GM19324 (cell line): ENCODE measurements at regions not wholly inside any gene's neighbourhood (a gene's known extent, or its start where the extent isn't known, plus 50 kb on each side); places are given as distances from the start of the nearest gene placed in this dataset.

Experiments used
- ATAC-seq: cut with Tn5 transposase; IDR thresholded peaks from one replicate; pipeline ENCODE4 v1.9.1; 2021; ENCODE audit warnings: mild to moderate bottlenecking, moderate library complexity; ENCODE audit not compliant: unreplicated experiment, low FRiP score

DNA sequence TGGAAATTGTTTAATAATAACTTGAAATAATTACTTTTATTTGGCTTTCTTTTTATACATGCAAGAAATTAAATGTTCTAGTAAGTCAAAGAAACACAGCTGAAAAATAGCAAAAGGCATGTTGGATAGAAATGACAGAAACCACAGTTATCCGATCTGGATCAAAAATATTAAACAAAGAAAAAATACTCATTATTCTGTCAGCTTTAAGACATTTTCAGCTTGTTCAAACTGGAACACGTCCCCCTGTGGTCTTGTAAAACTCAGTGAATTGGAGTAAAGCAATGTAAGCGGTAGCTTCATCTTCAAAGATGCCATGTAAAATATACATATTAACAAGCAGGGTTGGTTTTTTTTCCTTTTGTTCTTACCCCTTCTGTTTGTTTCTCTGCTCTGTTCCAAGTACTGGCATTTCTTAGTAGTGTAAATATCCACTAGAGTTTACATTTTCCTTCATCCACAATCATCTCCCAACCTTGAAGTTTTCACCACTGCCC is 223.4 kb downstream of the IGSF11 start:
- no peak for ATAC-seq

DNA sequence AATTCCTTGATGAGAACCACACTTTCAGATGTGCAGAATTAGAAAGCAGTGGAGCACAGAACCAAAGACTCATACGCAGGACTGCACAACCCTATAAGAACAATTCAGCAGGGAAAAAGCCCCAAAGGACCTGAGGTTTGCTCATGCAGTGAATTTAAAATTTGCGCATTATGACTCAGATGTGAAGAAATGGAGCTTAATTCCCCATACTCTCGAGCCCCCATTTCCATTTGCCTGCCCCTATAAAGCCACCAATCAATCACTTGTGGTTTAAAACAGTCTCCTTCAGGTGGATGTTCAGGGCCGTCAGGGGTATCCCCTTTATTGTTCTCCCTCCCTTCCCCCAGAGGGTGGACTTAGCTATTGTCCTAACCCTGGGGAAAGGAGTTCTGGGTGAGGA is 221.2 kb downstream of the IGSF11 start:
- no peak for ATAC-seq

DNA sequence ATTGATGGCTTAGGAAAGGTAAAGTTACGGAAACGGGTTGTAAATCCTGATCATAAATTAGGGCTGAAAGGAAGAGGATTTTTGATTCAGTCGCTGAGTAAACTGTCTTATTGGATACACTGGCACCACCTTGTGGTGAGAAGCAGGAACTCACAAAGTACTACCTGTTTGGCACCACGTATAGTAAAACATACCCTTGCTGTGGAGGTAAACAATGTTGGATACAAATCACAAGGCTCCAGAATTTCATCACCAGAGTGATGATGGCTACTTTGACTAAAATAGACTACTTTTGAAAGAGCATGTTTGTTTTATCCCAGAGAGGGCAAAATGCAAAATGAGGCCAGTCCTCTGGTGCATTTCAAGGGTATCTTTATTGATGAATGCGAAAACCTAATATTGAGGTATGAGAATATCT is 216.9 kb downstream of the IGSF11 start:
- peak; percentile 67 for ATAC-seq

DNA sequence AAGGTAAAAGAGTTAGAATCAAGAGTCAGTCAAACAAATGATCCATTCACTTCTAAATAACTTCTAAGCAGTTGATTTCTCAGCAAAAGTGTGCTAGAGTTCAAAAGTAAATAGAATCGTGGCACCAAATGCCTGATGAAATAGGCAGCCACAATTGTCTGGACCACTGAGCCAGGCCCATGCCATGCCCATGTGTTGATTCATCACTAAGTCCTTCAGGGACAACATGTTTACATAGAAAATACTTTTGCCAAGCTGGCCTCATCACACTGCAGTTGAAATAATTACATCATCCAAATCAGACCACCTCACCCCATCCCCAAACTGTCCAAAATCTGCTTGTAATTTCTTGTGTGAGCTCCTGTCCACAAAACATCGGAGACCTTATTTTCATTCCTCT is 216.3 kb downstream of the IGSF11 start:
- ATAC-seq: no peak

DNA sequence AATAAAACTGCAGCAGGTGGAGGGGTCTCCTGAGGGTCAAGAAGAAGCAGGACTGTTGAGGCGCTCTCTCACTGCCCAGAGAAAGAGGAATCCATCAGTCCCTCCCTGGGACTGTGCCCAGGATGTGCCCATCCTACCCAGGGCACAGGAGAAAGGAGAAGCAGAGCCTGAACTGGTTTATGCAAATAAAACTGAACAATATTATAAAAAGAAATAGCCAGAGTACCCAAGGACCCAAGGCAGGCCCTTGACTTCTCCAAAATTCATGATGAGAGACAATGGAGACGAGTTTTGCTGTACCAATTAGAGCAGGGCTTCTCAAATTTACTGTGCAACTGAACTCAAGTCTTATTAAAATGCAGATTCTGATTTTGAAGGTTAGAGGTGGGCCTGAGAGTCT is 211.0 kb downstream of the IGSF11 start:
- no peak for ATAC-seq

DNA sequence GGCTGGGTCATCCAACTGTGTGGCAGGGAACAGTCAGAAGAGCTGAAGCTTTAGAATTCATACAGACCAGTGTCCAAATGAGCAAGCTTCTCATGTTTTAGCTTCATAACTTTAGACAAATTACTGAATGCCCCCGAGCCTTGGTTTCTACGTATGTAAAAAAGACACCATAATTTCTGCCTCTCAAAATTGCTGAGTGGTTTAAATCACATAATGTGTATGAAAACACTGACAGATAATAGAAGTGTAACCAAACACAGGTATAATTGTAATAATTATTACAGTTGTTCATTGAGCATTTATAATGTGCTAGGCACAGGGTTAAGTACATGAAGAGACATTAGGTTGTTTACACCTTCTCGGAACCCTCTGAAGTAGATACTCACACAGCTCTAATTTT is 207.2 kb downstream of the IGSF11 start:
- ATAC-seq: no peak

DNA sequence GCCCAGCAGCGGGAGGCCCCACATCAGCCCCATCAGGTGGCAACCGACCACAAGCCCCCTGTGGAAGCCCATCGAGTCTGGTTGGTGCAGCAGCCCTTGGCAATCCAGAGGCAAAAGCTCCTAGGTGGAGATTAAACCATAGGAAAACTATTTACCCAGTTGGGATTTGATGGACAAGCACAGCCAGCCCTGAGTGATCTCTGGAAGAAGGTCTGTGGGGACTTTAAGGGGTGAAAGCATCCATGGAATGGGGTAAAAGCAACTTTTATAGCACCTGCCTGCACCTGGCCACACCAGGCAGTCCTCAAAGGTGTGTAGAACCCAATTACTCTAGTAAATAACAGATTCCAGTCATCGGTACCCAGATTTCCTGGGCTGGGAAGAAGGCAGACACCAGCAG is 206.3 kb downstream of the IGSF11 start:
- ATAC-seq: no peak

DNA sequence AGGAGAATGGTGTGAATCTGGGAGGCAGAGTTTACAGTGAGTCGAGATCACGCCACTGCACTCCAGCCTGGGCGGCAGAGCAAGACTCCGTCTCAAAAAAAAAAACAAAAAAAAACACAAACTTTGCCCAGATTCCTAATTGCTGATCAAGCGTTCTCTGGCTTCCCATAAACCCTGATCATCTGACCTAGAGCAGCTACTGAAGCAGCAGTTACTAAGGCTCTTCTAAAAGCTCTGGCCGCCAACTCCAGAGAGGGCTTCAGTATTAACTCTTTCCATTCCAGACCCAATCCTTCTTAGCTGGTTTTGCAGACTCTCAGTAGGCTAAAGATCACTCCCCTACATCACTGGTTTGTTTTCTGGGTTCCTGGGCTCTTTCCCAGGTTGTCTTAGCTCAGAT is 201.6 kb downstream of the IGSF11 start:
- ATAC-seq: no peak

DNA sequence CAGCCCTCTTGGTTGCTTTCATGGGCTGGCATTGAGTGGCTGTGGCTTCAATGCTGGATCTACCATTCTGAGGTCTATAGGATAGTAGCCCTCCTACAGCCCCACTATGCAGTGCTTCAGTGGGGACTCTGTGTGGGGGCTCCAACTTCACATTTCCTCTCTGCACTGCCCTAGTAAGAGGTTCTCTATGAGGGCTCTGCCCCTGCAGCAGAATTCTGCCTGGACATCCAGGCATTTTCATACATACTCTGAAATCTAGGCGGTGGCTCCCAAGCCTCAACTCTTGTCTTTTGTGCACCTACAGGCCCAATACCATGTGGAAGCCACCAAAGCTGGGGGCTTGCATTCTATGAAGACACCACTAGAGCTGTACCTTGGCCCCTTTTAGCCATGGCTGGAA is 195.8 kb downstream of the IGSF11 start:
- ATAC-seq: no peak

DNA sequence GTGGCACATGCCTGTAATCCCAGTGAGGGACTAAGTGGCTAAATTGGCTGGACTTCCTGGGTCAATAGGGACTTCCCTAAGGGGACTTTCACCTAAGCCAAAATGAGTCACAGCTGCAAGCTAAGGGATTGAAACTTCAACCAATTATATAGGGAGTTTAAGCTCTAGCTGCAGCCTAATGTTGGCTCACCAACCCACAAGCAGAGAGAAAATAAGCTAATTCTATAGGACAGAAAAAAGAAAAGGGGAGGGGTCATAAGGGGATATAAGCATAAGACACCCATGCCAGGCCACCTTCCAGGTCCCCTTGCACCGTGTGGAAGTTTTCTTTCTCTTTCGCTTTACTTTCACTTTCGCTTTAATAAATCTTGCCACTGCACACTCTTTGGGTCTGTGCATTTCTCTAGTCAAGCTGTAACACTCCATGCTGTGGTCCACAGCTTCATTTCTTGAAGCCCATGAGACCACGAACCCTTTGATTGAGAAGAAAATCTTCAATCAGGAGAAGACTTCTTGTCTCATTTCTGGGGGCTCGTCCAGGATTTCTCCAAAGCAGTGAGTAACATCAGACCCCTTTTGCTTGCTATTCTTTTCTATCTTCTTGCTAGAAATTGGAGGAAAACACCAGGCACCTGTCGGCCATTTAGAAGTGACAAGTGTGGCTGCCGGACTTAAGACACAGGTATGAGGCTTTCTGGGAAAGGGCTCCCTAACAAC is 192.3 kb downstream of the IGSF11 start:
- ATAC-seq: peak; percentile 57

DNA sequence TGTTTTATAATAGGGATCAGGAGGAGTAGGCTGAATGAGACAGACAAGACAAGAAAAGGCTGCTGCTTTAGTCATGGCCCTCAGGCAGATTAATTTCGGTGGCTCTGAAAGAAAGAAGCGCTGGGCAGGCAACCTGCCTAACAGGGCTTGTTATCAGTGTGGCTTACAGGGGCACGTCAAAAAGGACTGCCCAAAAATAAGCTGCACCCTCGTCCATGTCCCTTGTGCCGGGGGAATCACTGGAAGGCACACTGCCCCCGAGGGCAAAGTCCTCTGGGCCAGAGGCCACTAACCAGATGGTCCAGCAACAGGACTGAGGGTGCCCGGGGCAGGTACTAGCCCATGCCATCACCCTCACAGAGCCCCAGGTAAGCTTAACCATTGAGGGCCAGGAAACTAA is 188.5 kb downstream of the IGSF11 start:
- no peak for ATAC-seq
